Activated naive CD4-positive, alpha-beta T cell treated with Interleukin-2 at 50 U/mL for 16 hours (primary cell): ENCODE measurements at regions not wholly inside any gene's neighbourhood (a gene's known extent, or its start where the extent isn't known, plus 50 kb on each side); places are given as distances from the start of the nearest gene placed in this dataset.

Experiments
- DNase-seq: peaks from one replicate; pipeline ENCODE4 v3.0.0-alpha.2; 2020

- no peak for DNase-seq
Observed at GRCh38 chr7:39891894-39892293, 58.2 kb upstream of the CDK13 start.

GRCh38 chr7:39892361-39892760 is 57.7 kb upstream of the CDK13 start:
- no peak for DNase-seq

- no peak for DNase-seq
Observed at GRCh38 chr7:39894904-39895303, 55.2 kb upstream of the CDK13 start.

GRCh38 chr7:39896840-39897239 is 53.2 kb upstream of the CDK13 start:
- no peak for DNase-seq

- DNase-seq, result no peak
Observed at GRCh38 chr7:39898867-39899266, 51.2 kb upstream of the CDK13 start.
